Neural crest cell (in vitro differentiated cells): ENCODE measurements at regions not wholly inside any gene's neighbourhood (a gene's known extent, or its start where the extent isn't known, plus 50 kb on each side); places are given as distances from the start of the nearest gene placed in this dataset.

Source experiments
- DNase-seq: peaks from one replicate; pipeline ENCODE4 v3.0.0; 2021; ENCODE audit warnings: low read depth, mixed read lengths, low spot score
- H3K27ac Mint-ChIP-seq: one replicate; pipeline ENCODE4 v1.8.0; 2021; ENCODE audit warnings: mild to moderate bottlenecking, mixed read lengths; ENCODE audit not compliant: unreplicated experiment
- H3K27me3 Mint-ChIP-seq: 2 replicates; pipeline ENCODE4 v1.8.0; 2021; ENCODE audit warnings: low read depth, mild to moderate bottlenecking, mixed read lengths
- H3K36me3 Mint-ChIP-seq: 2 replicates; pipeline ENCODE4 v1.8.0; 2021; ENCODE audit warnings: low read depth, mild to moderate bottlenecking, mixed read lengths
- H3K4me1 Mint-ChIP-seq: 2 replicates; pipeline ENCODE4 v1.8.0; 2021; ENCODE audit warnings: mixed read lengths
- H3K4me3 Mint-ChIP-seq: one replicate; pipeline ENCODE4 v1.8.0; 2021; ENCODE audit warnings: mild to moderate bottlenecking, mixed read lengths
- H3K9me3 Mint-ChIP-seq: 2 replicates; pipeline ENCODE4 v1.8.0; 2021; ENCODE audit warnings: mixed read lengths
- CTCF ChIP-seq: fragments of 200-600 bp; sonication (generic); conservative IDR thresholded peaks from 2 replicates; pipeline ENCODE4 v1.5.0; 2021; ENCODE audit warnings: antibody characterized with exemption, mild to moderate bottlenecking

- H3K27me3 Mint-ChIP-seq, result peaks cover under 1% of the 10 kb centered on the region
- no peak overlapping the region for H3K27ac Mint-ChIP-seq
- no peaks in the 10 kb centered on the region for H3K36me3 Mint-ChIP-seq
- H3K9me3 Mint-ChIP-seq, result peaks cover 4% of the 10 kb centered on the region
- DNase-seq, result no peak
- no peak overlapping the region for H3K4me3 Mint-ChIP-seq
- no peak for TF ChIP-seq CTCF
- no peaks in the 10 kb centered on the region for H3K4me1 Mint-ChIP-seq
Observed at GRCh38 chr7:49714182-49714581, 59.3 kb upstream of the VWC2 start.

- H3K9me3 Mint-ChIP-seq, result peaks cover 4% of the 10 kb centered on the region
- H3K27ac Mint-ChIP-seq, result no peak overlapping the region
- H3K4me3 Mint-ChIP-seq, result no peak overlapping the region
- DNase-seq, result no peak
- TF ChIP-seq CTCF, result no peak
- peaks cover 5% of the 10 kb centered on the region for H3K27me3 Mint-ChIP-seq
- no peaks in the 10 kb centered on the region for H3K4me1 Mint-ChIP-seq
- no peaks in the 10 kb centered on the region for H3K36me3 Mint-ChIP-seq
Observed at GRCh38 chr7:49715486-49715885, 58.0 kb upstream of the VWC2 start.

DNA sequence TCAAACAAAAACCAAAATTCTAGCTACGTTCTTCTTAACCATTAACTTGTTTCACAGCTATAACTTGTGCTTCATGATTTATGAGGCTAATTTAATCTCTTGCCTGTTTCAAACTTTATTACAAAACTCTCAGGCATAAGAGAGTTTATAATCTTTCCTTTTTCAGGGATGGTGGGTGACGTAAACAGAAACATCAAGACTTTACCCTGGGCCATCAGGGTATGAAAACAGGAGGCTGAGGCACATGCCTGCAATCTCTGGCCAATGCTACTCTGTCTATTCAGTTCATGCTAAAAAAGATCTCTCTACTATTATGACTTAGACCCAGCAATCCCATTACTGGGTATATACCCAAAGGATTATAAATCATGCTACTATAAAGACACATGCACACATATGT is 55.9 kb upstream of the VWC2 start:
- no peak for TF ChIP-seq CTCF
- Mint-ChIP-seq H3K27me3 (peaks cover 5% of the 10 kb centered on the region), H3K36me3 (no peaks in the 10 kb centered on the region), H3K27ac (no peak overlapping the region), H3K9me3 (peaks cover 4% of the 10 kb centered on the region), H3K4me1 (no peaks in the 10 kb centered on the region), H3K4me3 (no peak overlapping the region)
- DNase-seq, result no peak

DNA sequence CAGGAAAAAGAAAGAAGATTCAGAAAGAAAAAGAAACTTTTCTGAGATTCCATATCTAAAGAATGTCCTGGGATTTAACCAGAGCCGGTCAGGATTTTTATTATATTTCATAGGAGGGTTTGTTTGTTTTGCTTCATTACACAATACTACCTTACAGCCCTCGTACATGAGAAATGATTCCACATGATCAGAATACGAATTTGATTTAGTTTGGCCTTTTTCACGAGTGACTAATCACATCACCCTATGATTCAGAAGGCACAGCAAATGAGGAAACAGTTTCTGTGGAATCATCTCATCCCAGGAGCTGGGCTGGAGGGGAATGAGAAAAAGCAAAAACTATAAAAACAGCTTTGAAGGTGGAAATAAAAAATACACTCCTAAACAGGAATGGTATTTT is 54.7 kb upstream of the VWC2 start:
- no peak for TF ChIP-seq CTCF
- H3K27ac Mint-ChIP-seq, result no peak overlapping the region
- H3K27me3 Mint-ChIP-seq, result peaks cover 5% of the 10 kb centered on the region
- no peak overlapping the region for H3K4me3 Mint-ChIP-seq
- no peaks in the 10 kb centered on the region for H3K4me1 Mint-ChIP-seq
- DNase-seq, result no peak
- H3K36me3 Mint-ChIP-seq, result no peaks in the 10 kb centered on the region
- peaks cover 1% of the 10 kb centered on the region for H3K9me3 Mint-ChIP-seq

DNA sequence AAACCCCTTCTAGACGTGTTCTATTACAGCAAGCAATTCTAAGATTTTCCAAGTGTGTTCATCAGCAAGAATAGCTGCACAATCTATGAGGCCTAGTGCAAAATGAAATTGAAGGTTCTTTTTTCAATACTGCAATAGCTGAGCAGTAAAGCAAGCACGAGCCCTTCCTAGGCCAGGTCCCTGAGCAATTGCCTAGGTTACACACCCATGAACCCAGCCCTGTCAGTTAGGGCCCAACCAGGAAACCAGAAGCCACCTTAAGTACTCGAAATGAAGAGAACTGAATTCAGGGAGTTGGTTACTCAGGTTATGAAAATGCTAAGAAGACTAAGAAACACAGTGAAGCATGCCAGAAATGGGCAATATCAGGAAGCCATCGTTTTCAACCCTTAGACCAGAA is 52.0 kb upstream of the VWC2 start:
- peaks cover 3% of the 10 kb centered on the region for H3K9me3 Mint-ChIP-seq
- H3K27me3 Mint-ChIP-seq, result peaks cover 5% of the 10 kb centered on the region
- H3K4me3 Mint-ChIP-seq, result no peak overlapping the region
- TF ChIP-seq CTCF, result no peak
- H3K36me3 Mint-ChIP-seq, result no peaks in the 10 kb centered on the region
- H3K27ac Mint-ChIP-seq, result no peak overlapping the region
- DNase-seq, result no peak
- no peaks in the 10 kb centered on the region for H3K4me1 Mint-ChIP-seq
